Pancreas (tissue), 10 donors: ENCODE measurements at regions not wholly inside any gene's neighbourhood (a gene's known extent, or its start where the extent isn't known, plus 50 kb on each side); places are given as distances from the start of the nearest gene placed in this dataset.

Source experiments
- ATAC-seq, 4 donors: fragments of 200-7000 bp; cut with Tn5 transposase; one replicate each; pipeline versions ENCODE4 v1.8.0 to v1.9.1; 2020; ENCODE audit warnings: mild to moderate bottlenecking in 4 of 4, moderate library complexity in 4 of 4
- DNase-seq, 6 donors: peaks; one replicate each; pipeline ENCODE4 v3.0.0-alpha.2; 2020
- FAIRE-seq: peaks from 2 replicates; lab custom pipeline; 2012; peaks lifted over from hg19 to GRCh38; lab: Jason Lieb, UNC
- H3K27ac ChIP-seq, 4 donors: fragments of 200-600 bp; sonication (generic); 1 replicate in 3 of 4; 2 replicates in 1 of 4; pipeline versions ENCODE4 v1.5.0 to v1.8.0; 2020
- H3K27me3 ChIP-seq, 4 donors: fragments of 200-600 bp; one replicate each; pipeline ENCODE4 v1.8.0; 2021
- H3K36me3 ChIP-seq, 3 donors: fragments of 200-600 bp; sonication (generic) in 1 of 3; one replicate each; pipeline versions ENCODE4 v1.5.0 to v1.8.0; 2020 to 2021
- H3K4me1 ChIP-seq, 3 donors: fragments of 200-600 bp; one replicate each; pipeline ENCODE4 v1.8.0; 2021
- H3K4me3 ChIP-seq, 4 donors: fragments of 200-600 bp; sonication (generic) in 2 of 4; one replicate each; pipeline versions ENCODE4 v1.5.0 to v1.8.0; 2020 to 2021
- H3K9me3 ChIP-seq, 4 donors: fragments of 200-600 bp; one replicate each; pipeline ENCODE4 v1.8.0; 2021
- WGBS, 2 donors: extraction: QIAGEN DNeasy Blood & Tissue Kit; methylation state at CpG; one replicate each; pipeline ENCODE4 v1.1.7; 2013; 5-methylcytosine and 5-hydroxymethylcytosine counted together
- intact Hi-C, 3 donors: fragments of 100-400 bp; cut with DNase I; formaldehyde crosslinking; loops; one replicate each; pipeline versions ENCODE4 v1.11.1 to v1.14.2; 2022
- TF ChIP-seq, protein P1 (sequence below), 4 donors: fragments of 200-600 bp; sonication (generic) in 3 of 4; IDR thresholded peaks; one replicate each; pipeline versions ENCODE4 v1.5.0 to v1.8.0; 2021; ENCODE audit warnings: antibody characterized with exemption in 4 of 4
- donor health status: healthy with polysubstance abuse.
- donor health status: DM: no; HTN: no; CAD: no; lungs with moderate emphysema.
- donor health status: DM: no; HTN: no; CAD: no.
- donor health status: control.
- donor health status: control.
- donor health status: Bipolar disorder and iron deficiency.
- donor health status: DM: yes; HTN: yes; CAD: no.
- donor health status: DM: no; HTN: no; CAD: no.
- donor health status: DM: no; HTN: no; CAD: no.
- donor health status: DM: yes; HTN: yes; CAD: no.

DNA sequence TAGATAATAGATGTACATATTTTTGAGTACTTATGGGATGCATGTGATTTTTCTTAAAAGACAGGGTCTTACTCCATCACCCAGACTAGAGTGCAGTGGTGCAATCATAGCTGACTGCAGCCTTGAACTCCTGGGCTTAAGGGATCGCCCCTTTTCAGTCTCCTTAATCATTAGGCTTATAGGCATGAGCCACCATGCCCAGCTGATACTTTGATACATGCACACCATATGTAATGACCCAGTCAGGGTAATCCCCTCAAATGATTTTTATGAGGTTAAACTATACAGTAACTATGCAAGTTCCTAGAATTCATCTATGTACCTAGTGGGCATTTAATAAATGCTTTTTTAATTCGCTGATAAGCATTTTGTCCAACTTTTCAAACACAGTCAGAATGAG, 292.3 kb downstream of the DTWD2 start:
- WGBS, 2 donors = 78 to 85% methylated on average over 2 of the region's 2 CpGs
- FAIRE-seq = no peak

GRCh38 chr5:118692811-118693342, 295.5 kb downstream of the DTWD2 start:
- ATAC-seq (no peak), DNase-seq (peak in 1 of 6 donors; percentile 25), FAIRE-seq (no peak)
- Histone ChIP-seq H3K36me3 (no peaks in the 10 kb centered on the region), H3K4me1 (no peaks in the 10 kb centered on the region), H3K9me3 (no peaks in the 10 kb centered on the region), H3K4me3 (no peak overlapping the region), H3K27ac (no peak overlapping the region), H3K27me3 (no peaks in the 10 kb centered on the region)
- 74 to 77% methylated on average over 4 of the region's 4 CpGs for WGBS, 2 donors
- intact Hi-C loops = no loop called here
- TF ChIP-seq, protein P1, sequence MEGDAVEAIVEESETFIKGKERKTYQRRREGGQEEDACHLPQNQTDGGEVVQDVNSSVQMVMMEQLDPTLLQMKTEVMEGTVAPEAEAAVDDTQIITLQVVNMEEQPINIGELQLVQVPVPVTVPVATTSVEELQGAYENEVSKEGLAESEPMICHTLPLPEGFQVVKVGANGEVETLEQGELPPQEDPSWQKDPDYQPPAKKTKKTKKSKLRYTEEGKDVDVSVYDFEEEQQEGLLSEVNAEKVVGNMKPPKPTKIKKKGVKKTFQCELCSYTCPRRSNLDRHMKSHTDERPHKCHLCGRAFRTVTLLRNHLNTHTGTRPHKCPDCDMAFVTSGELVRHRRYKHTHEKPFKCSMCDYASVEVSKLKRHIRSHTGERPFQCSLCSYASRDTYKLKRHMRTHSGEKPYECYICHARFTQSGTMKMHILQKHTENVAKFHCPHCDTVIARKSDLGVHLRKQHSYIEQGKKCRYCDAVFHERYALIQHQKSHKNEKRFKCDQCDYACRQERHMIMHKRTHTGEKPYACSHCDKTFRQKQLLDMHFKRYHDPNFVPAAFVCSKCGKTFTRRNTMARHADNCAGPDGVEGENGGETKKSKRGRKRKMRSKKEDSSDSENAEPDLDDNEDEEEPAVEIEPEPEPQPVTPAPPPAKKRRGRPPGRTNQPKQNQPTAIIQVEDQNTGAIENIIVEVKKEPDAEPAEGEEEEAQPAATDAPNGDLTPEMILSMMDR (IDR thresholded peaks at IDR 0.05) = no peak

More for the DNA sequence above, 292.3 kb downstream of the DTWD2 start:
- Histone ChIP-seq H3K27ac (no peak overlapping the region), H3K27me3 (no peaks in the 10 kb centered on the region), H3K36me3 (no peaks in the 10 kb centered on the region), H3K9me3 (no peaks in the 10 kb centered on the region), H3K4me3 (no peak overlapping the region), H3K4me1 (no peaks in the 10 kb centered on the region)
- DNase-seq (no peak), ATAC-seq (no peak)
- intact Hi-C loops = no loop called here
- TF ChIP-seq, protein P1 (IDR thresholded peaks at IDR 0.05) = no peak

DNA sequence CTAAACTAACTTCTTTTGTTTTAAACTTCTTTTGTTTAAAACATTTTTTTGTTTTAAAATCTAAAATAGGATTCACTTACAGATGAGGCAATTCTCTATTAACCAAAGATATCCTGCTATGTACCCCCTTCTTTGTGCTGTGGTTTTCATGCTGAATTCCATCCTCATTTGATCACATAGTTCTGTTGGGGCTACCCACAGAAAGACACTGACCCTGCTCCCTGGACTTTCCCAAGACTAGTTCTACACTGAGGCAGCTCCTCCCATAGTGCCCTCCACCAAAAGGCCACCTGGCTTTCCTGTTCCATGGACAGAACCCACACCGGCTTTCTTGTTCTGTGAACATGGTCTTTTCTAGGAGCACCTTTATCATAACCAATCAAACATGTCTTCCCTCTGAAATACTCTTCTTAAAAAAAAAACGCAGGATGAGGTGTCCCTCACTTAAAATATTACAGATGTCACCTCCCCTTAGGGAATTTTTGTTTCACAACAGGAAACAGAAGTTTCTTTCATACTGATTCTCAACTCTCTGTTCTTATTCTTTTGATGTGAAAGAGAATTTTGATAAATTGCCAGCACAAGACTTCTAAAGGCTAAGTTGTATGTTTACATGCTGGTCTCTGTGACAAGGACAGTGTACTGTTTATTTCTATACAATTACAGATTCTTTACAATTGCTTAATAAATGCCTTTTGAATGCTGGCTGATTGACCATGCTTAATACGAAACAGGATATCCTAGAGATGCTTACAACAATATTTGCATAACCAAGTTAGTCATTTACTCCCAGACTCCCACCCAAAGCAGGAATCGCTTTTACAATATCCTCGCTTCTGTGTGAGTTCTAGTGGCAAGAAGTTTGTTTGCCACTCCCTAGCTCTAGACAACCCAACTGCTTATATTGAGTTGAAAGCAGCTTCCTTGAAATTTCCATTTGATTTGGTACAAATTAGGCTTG, 300.4 kb downstream of the DTWD2 start:
- TF ChIP-seq, protein P1 (IDR thresholded peaks at IDR 0.05) = no peak
- H3K9me3 ChIP-seq = no peaks in the 10 kb centered on the region
- no peak overlapping the region for H3K4me3 ChIP-seq
- no peaks in the 10 kb centered on the region for H3K27me3 ChIP-seq
- H3K4me1 ChIP-seq = no peaks in the 10 kb centered on the region
- DNase-seq (no peak), ATAC-seq (no peak), FAIRE-seq (no peak)
- H3K36me3 ChIP-seq = no peaks in the 10 kb centered on the region
- intact Hi-C loops = no loop called here
- no peak overlapping the region for H3K27ac ChIP-seq
- 65 to 76% methylated on average over 5 of the region's 5 CpGs for WGBS, 2 donors

GRCh38 chr5:118687100-118687499, 301.2 kb downstream of the DTWD2 start:
- Histone ChIP-seq H3K4me3 (no peak overlapping the region), H3K27me3 (no peaks in the 10 kb centered on the region), H3K9me3 (no peaks in the 10 kb centered on the region), H3K27ac (no peak overlapping the region), H3K4me1 (no peaks in the 10 kb centered on the region), H3K36me3 (no peaks in the 10 kb centered on the region)
- 88 to 100% methylated on average over 1 of the region's 1 CpG for WGBS, 2 donors
- no peak for DNase-seq
- intact Hi-C loops = no loop called here
- TF ChIP-seq, protein P1 (IDR thresholded peaks at IDR 0.05) = no peak
- FAIRE-seq = no peak
- no peak for ATAC-seq

DNA sequence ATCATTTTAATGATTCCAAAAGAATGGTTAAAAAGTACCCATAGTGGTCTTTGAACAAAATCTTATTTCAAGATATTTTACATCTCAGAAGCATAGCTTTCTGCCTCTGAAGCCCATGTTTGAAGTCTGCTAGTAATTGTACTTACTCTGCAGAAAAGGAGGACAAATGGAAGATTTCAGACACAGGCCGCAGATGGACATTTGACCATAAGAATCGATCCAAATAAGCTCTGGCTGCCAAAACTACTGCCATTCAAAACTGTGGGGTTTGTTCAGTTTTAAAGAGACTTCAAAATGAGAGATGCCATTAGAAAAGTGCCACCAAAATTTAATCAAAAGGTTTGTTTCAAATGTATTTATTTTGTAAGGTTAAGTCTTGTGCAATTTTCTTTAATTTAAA, 306.7 kb downstream of the DTWD2 start:
- no peak overlapping the region for H3K27ac ChIP-seq
- H3K4me3 ChIP-seq = no peak overlapping the region
- DNase-seq = no peak
- FAIRE-seq = no peak
- WGBS, 2 donors = 85 to 86% methylated on average over 2 of the region's 2 CpGs
- H3K4me1 ChIP-seq = no peaks in the 10 kb centered on the region
- no peak for ATAC-seq
- H3K9me3 ChIP-seq = no peaks in the 10 kb centered on the region
- intact Hi-C loops = no loop called here
- no peaks in the 10 kb centered on the region for H3K27me3 ChIP-seq
- no peaks in the 10 kb centered on the region for H3K36me3 ChIP-seq
- TF ChIP-seq, protein P1 (IDR thresholded peaks at IDR 0.05) = no peak
